ENCODE measurements at regions not wholly inside any gene's neighbourhood (a gene's known extent, or its start where the extent isn't known, plus 50 kb on each side); places are given as distances from the start of the nearest gene placed in this dataset.

DNA sequence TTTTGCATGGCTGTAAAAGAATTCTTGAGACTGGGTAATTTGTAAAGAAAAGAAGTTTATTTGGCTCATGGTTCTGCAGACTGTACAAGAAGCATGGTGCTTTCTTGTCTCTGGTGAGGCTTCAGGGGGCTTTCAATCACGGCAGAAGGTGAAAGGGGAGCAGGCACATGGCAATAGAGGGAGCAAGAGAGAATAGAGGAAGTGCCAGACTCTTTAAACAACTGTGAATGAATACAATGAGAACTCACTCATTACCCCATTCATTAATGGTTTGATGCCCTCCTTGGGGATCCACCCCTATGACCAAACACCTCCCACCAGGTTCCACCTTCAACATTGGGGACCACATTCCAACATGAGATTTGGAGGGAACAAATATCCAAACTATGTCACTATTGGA, 463.5 kb downstream of the MTX2 start:
- TF ChIP-seq, protein P1, sequence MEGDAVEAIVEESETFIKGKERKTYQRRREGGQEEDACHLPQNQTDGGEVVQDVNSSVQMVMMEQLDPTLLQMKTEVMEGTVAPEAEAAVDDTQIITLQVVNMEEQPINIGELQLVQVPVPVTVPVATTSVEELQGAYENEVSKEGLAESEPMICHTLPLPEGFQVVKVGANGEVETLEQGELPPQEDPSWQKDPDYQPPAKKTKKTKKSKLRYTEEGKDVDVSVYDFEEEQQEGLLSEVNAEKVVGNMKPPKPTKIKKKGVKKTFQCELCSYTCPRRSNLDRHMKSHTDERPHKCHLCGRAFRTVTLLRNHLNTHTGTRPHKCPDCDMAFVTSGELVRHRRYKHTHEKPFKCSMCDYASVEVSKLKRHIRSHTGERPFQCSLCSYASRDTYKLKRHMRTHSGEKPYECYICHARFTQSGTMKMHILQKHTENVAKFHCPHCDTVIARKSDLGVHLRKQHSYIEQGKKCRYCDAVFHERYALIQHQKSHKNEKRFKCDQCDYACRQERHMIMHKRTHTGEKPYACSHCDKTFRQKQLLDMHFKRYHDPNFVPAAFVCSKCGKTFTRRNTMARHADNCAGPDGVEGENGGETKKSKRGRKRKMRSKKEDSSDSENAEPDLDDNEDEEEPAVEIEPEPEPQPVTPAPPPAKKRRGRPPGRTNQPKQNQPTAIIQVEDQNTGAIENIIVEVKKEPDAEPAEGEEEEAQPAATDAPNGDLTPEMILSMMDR (IDR thresholded peaks at IDR 0.05; ENCODE audit: unreplicated experiment): no peak
- no peak overlapping the region for H3K27ac Mint-ChIP-seq (ENCODE audit: unreplicated experiment)
- no peaks in the 10 kb centered on the region for H3K9me3 Mint-ChIP-seq (ENCODE audit: unreplicated experiment)
- no peak overlapping the region for H3K4me3 Mint-ChIP-seq (ENCODE audit: unreplicated experiment)
- no peaks in the 10 kb centered on the region for H3K4me1 Mint-ChIP-seq (ENCODE audit: unreplicated experiment)
- no peaks in the 10 kb centered on the region for H3K36me3 Mint-ChIP-seq (ENCODE audit: low read depth, unreplicated experiment)
- H3K27me3 Mint-ChIP-seq (ENCODE audit: unreplicated experiment): no peaks in the 10 kb centered on the region
- DNase-seq (ENCODE audit: low spot score): no peak

DNA sequence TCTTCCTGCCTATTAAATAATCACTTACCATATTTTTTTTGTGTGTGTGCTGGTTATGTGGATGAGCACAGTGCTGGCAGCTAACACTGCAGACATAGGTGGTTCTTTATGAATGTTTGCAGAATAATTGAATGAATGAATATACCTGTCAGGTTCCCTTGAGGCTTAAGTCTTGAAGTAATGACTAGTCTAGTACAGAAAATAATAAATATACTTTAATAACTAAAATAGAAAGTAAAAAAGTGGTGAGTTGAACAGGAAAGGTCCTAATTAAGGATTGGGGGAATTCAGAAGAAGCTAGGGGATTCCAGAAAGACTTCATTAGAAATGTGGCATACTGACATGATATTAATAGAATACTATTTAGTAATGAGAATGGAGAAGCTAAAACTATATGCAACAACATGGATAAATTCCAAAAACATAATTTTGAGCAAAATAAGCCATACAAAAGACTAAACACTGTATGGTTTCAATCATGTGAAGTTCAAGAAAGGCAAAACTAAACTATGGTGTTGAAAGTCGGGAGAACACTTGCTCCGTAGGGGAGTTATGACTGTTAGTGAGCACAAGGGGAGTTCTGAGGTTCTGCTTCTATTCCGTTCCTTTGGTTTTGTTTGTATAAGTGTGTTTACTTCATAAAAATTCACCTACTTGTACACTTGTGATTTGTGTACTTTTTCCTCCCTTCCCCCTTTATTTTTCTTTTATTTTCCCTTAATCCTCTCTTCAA, 464.6 kb downstream of the MTX2 start:
- TF ChIP-seq, protein P1 (IDR thresholded peaks at IDR 0.05; ENCODE audit: unreplicated experiment): no peak
- no peak for DNase-seq (ENCODE audit: low spot score)
- Mint-ChIP-seq H3K36me3 (ENCODE audit: low read depth, unreplicated experiment) (no peaks in the 10 kb centered on the region), H3K27ac (ENCODE audit: unreplicated experiment) (no peak overlapping the region), H3K4me1 (ENCODE audit: unreplicated experiment) (no peaks in the 10 kb centered on the region), H3K9me3 (ENCODE audit: unreplicated experiment) (no peaks in the 10 kb centered on the region), H3K4me3 (ENCODE audit: unreplicated experiment) (no peak overlapping the region), H3K27me3 (ENCODE audit: unreplicated experiment) (no peaks in the 10 kb centered on the region)

DNA sequence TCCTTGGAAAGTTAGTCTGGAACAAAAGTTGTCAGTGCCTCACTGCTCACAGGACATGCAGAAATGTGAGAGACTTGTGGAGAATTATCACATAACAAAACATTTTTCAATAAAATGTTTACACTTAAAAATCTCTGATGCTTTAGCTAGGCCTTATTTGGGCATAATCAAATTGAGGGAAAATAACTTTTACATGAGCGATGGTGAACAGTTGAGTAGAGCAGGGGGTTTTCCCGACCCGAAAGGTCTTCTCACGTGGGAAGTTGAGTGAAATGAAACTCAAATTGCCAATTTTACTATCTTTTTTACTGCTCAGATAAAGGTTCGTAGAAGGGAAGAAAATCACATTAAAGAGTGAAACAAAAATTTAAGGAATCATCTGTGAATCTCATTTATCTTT, 465.6 kb downstream of the MTX2 start:
- Mint-ChIP-seq H3K9me3 (ENCODE audit: unreplicated experiment) (no peaks in the 10 kb centered on the region), H3K36me3 (ENCODE audit: low read depth, unreplicated experiment) (no peaks in the 10 kb centered on the region), H3K4me3 (ENCODE audit: unreplicated experiment) (no peak overlapping the region), H3K27me3 (ENCODE audit: unreplicated experiment) (no peaks in the 10 kb centered on the region), H3K4me1 (ENCODE audit: unreplicated experiment) (no peaks in the 10 kb centered on the region), H3K27ac (ENCODE audit: unreplicated experiment) (no peak overlapping the region)
- TF ChIP-seq, protein P1 (IDR thresholded peaks at IDR 0.05; ENCODE audit: unreplicated experiment): no peak
- DNase-seq (ENCODE audit: low spot score): no peak

DNA sequence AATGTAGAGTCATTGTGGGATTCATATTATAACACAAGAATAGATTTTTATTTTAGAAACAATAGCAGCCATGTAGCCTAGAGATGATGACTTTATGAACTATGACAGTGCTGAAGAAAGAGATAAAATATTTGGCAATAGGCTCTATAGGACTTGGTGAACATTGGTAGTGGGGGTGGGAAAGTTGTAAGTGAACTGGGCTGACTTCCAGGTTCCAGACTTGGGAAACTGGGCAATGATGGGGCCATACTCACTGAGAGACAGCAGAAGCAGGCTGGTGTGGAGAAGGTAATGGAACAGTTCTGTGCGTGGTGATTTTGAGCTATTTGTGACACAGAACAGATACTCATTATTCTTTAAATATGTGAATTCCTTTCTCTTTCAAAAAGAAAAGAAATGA, 470.3 kb upstream of the HNRNPA3 start:
- no peaks in the 10 kb centered on the region for H3K36me3 Mint-ChIP-seq (ENCODE audit: low read depth, unreplicated experiment)
- DNase-seq (ENCODE audit: low spot score): no peak
- no peaks in the 10 kb centered on the region for H3K9me3 Mint-ChIP-seq (ENCODE audit: unreplicated experiment)
- TF ChIP-seq, protein P1 (IDR thresholded peaks at IDR 0.05; ENCODE audit: unreplicated experiment): no peak
- H3K27me3 Mint-ChIP-seq (ENCODE audit: unreplicated experiment): no peaks in the 10 kb centered on the region
- H3K4me3 Mint-ChIP-seq (ENCODE audit: unreplicated experiment): no peak overlapping the region
- H3K4me1 Mint-ChIP-seq (ENCODE audit: unreplicated experiment): no peaks in the 10 kb centered on the region
- no peak overlapping the region for H3K27ac Mint-ChIP-seq (ENCODE audit: unreplicated experiment)

DNA sequence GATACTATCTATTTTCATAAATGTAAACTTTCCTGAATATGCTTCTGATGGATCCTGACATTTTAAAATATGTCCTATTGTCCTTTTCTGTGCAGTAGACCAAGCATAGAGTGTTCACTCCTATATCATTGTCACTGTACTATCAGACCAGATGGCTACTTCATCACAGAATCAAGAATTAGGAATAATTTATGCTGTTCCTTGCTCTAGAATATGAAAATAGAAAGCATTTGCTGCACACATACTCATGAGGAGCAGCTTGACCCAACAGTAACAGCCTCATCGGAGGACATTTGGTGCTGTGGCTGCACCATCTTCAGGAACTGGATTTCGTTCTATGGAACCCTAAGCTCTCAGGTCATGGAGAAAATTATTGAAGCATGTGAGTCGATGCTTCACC, 468.9 kb upstream of the HNRNPA3 start:
- H3K4me1 Mint-ChIP-seq (ENCODE audit: unreplicated experiment): no peaks in the 10 kb centered on the region
- no peaks in the 10 kb centered on the region for H3K36me3 Mint-ChIP-seq (ENCODE audit: low read depth, unreplicated experiment)
- no peak overlapping the region for H3K27ac Mint-ChIP-seq (ENCODE audit: unreplicated experiment)
- H3K4me3 Mint-ChIP-seq (ENCODE audit: unreplicated experiment): no peak overlapping the region
- H3K9me3 Mint-ChIP-seq (ENCODE audit: unreplicated experiment): no peaks in the 10 kb centered on the region
- no peak for DNase-seq (ENCODE audit: low spot score)
- no peaks in the 10 kb centered on the region for H3K27me3 Mint-ChIP-seq (ENCODE audit: unreplicated experiment)
- TF ChIP-seq, protein P1 (IDR thresholded peaks at IDR 0.05; ENCODE audit: unreplicated experiment): no peak
